ENCODE measurements at regions not wholly inside any gene's neighbourhood (a gene's known extent, or its start where the extent isn't known, plus 50 kb on each side); places are given as distances from the start of the nearest gene placed in this dataset.

- FAIRE-seq (no peak), DNase-seq (ENCODE audit: extremely low spot score, insufficient read length, low read depth) (no peak)
Measured at GRCh38 chrX:124506066-124506465, 159.7 kb downstream of the SH2D1A start.

- no peak for DNase-seq (ENCODE audit: extremely low spot score, insufficient read length, low read depth)
- no peak for FAIRE-seq
Measured at GRCh38 chrX:124507246-124507645, 160.9 kb downstream of the SH2D1A start.

GRCh38 chrX:124518885-124519284, 172.5 kb downstream of the SH2D1A start:
- peak; percentile 18 for FAIRE-seq
- no peak for DNase-seq (ENCODE audit: extremely low spot score, insufficient read length, low read depth)

GRCh38 chrX:124524852-124525251, 178.5 kb downstream of the SH2D1A start:
- DNase-seq (ENCODE audit: extremely low spot score, insufficient read length, low read depth) = no peak
- FAIRE-seq = no peak

- DNase-seq (ENCODE audit: extremely low spot score, insufficient read length, low read depth) (no peak), FAIRE-seq (no peak)
Measured at GRCh38 chrX:124529786-124530185, 183.4 kb downstream of the SH2D1A start.

GRCh38 chrX:124530803-124531202, 184.4 kb downstream of the SH2D1A start:
- FAIRE-seq (no peak), DNase-seq (ENCODE audit: extremely low spot score, insufficient read length, low read depth) (no peak)

- FAIRE-seq (no peak), DNase-seq (ENCODE audit: extremely low spot score, insufficient read length, low read depth) (no peak)
Measured at GRCh38 chrX:124534536-124534935, 188.2 kb downstream of the SH2D1A start.

- DNase-seq (ENCODE audit: extremely low spot score, insufficient read length, low read depth) (no peak), FAIRE-seq (no peak)
Measured at GRCh38 chrX:124540474-124540873, 194.1 kb downstream of the SH2D1A start.

- FAIRE-seq (no peak), DNase-seq (ENCODE audit: extremely low spot score, insufficient read length, low read depth) (no peak)
Measured at GRCh38 chrX:124548571-124548970, 202.2 kb downstream of the SH2D1A start.

GRCh38 chrX:124555036-124555595, 208.8 kb downstream of the SH2D1A start:
- DNase-seq (ENCODE audit: extremely low spot score, insufficient read length, low read depth) (no peak), FAIRE-seq (no peak)

GRCh38 chrX:124557976-124558375, 211.6 kb downstream of the SH2D1A start:
- DNase-seq (ENCODE audit: extremely low spot score, insufficient read length, low read depth) (no peak), FAIRE-seq (no peak)

GRCh38 chrX:124573468-124573867, 227.1 kb downstream of the SH2D1A start:
- FAIRE-seq = peak; percentile 42

GRCh38 chrX:124592744-124593143, 246.4 kb downstream of the SH2D1A start:
- FAIRE-seq (no peak), DNase-seq (ENCODE audit: extremely low spot score, insufficient read length, low read depth) (no peak)

More at GRCh38 chrX:124573468-124573867, 227.1 kb downstream of the SH2D1A start:
- DNase-seq (ENCODE audit: extremely low spot score, insufficient read length, low read depth) = no peak

GRCh38 chrX:124594017-124594651, 247.8 kb downstream of the SH2D1A start:
- FAIRE-seq (no peak), DNase-seq (ENCODE audit: extremely low spot score, insufficient read length, low read depth) (no peak)

- FAIRE-seq = no peak
- DNase-seq (ENCODE audit: extremely low spot score, insufficient read length, low read depth) = no peak
Measured at GRCh38 chrX:124605511-124605910, 259.1 kb downstream of the SH2D1A start.

- FAIRE-seq (no peak), DNase-seq (ENCODE audit: extremely low spot score, insufficient read length, low read depth) (no peak)
Measured at GRCh38 chrX:124606724-124607123, 260.4 kb downstream of the SH2D1A start.

GRCh38 chrX:124619710-124620109, 273.3 kb downstream of the SH2D1A start:
- no peak for DNase-seq (ENCODE audit: extremely low spot score, insufficient read length, low read depth)
- FAIRE-seq = no peak

- FAIRE-seq (no peak), DNase-seq (ENCODE audit: extremely low spot score, insufficient read length, low read depth) (no peak)
Measured at GRCh38 chrX:124634363-124634762, 288.0 kb downstream of the SH2D1A start.

GRCh38 chrX:124641737-124642491, 295.6 kb downstream of the SH2D1A start:
- no peak for DNase-seq (ENCODE audit: extremely low spot score, insufficient read length, low read depth)
- FAIRE-seq = no peak

- DNase-seq (ENCODE audit: extremely low spot score, insufficient read length, low read depth) = no peak
- no peak for FAIRE-seq
Measured at GRCh38 chrX:124646403-124646802, 300.0 kb downstream of the SH2D1A start.

- FAIRE-seq (no peak), DNase-seq (ENCODE audit: extremely low spot score, insufficient read length, low read depth) (no peak)
Measured at GRCh38 chrX:124651031-124651430, 304.7 kb downstream of the SH2D1A start.
